Keratinocyte (primary cell): ENCODE measurements at regions not wholly inside any gene's neighbourhood (a gene's known extent, or its start where the extent isn't known, plus 50 kb on each side); places are given as distances from the start of the nearest gene placed in this dataset.

Experiments used
- DNase-seq: peaks from one replicate; pipeline ENCODE4 v3.0.0-alpha.2; 2011; ENCODE audit warnings: low read depth, missing footprints, low spot score
- FAIRE-seq: peaks from 2 replicates; lab custom pipeline; 2011; peaks lifted over from hg19 to GRCh38; lab: Jason Lieb, UNC
- H2AFZ ChIP-seq: 2 replicates; pipeline ENCODE4 v1.6.0; 2012; ENCODE audit warnings: low read length, control low read depth, inconsistent platforms; ENCODE audit not compliant: control insufficient read depth
- H3K27ac ChIP-seq: 2 replicates; pipeline ENCODE4 v1.5.1; 2011; ENCODE audit warnings: low read length; ENCODE audit not compliant: control insufficient read depth, insufficient read depth
- H3K27me3 ChIP-seq: 3 replicates; pipeline ENCODE4 v1.6.0; 2011; ENCODE audit warnings: low read length; ENCODE audit not compliant: control insufficient read depth, insufficient read depth; ENCODE audit errors: extremely low read depth
- H3K36me3 ChIP-seq, 2 experiments: 2 replicates in 1 of 2; 3 replicates in 1 of 2; pipeline ENCODE4 v1.5.1; 2011; ENCODE audit warnings: low read length in 2 of 2, mild to moderate bottlenecking in 1 of 2; ENCODE audit not compliant: control insufficient read depth in 2 of 2, insufficient read depth in 2 of 2; ENCODE audit errors: extremely low read depth in 1 of 2
- H3K4me1 ChIP-seq: 3 replicates; pipeline ENCODE4 v1.5.1; 2011; ENCODE audit warnings: low read length; ENCODE audit not compliant: control insufficient read depth, insufficient read depth; ENCODE audit errors: extremely low read depth
- H3K4me2 ChIP-seq: 3 replicates; pipeline ENCODE4 v1.6.0; 2011; ENCODE audit warnings: low read depth, low read length; ENCODE audit not compliant: control insufficient read depth, insufficient read depth; ENCODE audit errors: extremely low read depth
- H3K4me3 ChIP-seq, 3 experiments: fragments of 200-600 bp in 1 of 3; sonication (generic) in 1 of 3; 2 replicates in 2 of 3; 3 replicates in 1 of 3; pipeline ENCODE4 v1.5.1; 2011 to 2016; ENCODE audit warnings: low read length in 3 of 3, mild to moderate bottlenecking in 3 of 3, control low read depth in 2 of 3, inconsistent platforms in 1 of 3, low read depth in 1 of 3, mixed read lengths in 1 of 3, mixed run types in 1 of 3, moderate library complexity in 1 of 3; ENCODE audit not compliant: control insufficient read depth in 2 of 3, insufficient read depth in 2 of 3; ENCODE audit errors: extremely low read depth in 1 of 3
- H3K79me2 ChIP-seq: 2 replicates; pipeline ENCODE4 v1.6.0; 2012; ENCODE audit warnings: low read length; ENCODE audit not compliant: control insufficient read depth, insufficient read depth
- H3K9ac ChIP-seq: 3 replicates; pipeline ENCODE4 v1.6.0; 2011; ENCODE audit warnings: low read length; ENCODE audit not compliant: control insufficient read depth, insufficient read depth; ENCODE audit errors: extremely low read depth
- H3K9me1 ChIP-seq: 3 replicates; pipeline ENCODE4 v1.6.0; 2011; ENCODE audit warnings: low read length; ENCODE audit not compliant: control insufficient read depth, insufficient read depth; ENCODE audit errors: extremely low read depth
- H3K9me3 ChIP-seq: 2 replicates; pipeline ENCODE4 v1.5.1; 2012; ENCODE audit warnings: low read depth, low read length; ENCODE audit not compliant: control insufficient read depth
- H4K20me1 ChIP-seq: 3 replicates; pipeline ENCODE4 v1.6.0; 2011; ENCODE audit warnings: low read length; ENCODE audit not compliant: control insufficient read depth, insufficient read depth; ENCODE audit errors: extremely low read depth
- EZH2 ChIP-seq: IDR thresholded peaks from one replicate; pipeline ENCODE4 v1.6.1; 2012; ENCODE audit warnings: inconsistent platforms, mild to moderate bottlenecking, low read length, moderate library complexity
- dilution Hi-C: fragments of 300-500 bp; cut with MboI; formaldehyde crosslinking; loops from one replicate; pipeline ENCODE4 v1.7.0; 2020; ENCODE audit warnings: low sequenced_read_pairs; ENCODE audit not compliant: extremely low pct_ligation_motif_present
- TF ChIP-seq, protein P1 (sequence below), 3 experiments: IDR thresholded peaks in 1 of 3; conservative IDR thresholded peaks in 1 of 3; optimal IDR thresholded peaks in 1 of 3; 2 replicates in 2 of 3; 3 replicates in 1 of 3; pipeline versions ENCODE3 to v1.5.1; 2011; ENCODE audit warnings: low read length in 3 of 3, mild to moderate bottlenecking in 3 of 3, moderate library complexity in 2 of 3, control low read depth in 1 of 3, inconsistent platforms in 1 of 3; ENCODE audit not compliant: insufficient read depth in 2 of 3; ENCODE audit errors: extremely low read depth in 1 of 3

GRCh38 chr11:127055236-127055635, 54.7 kb upstream of the KIRREL3 start:
- Histone ChIP-seq H3K27me3 (no peaks in the 10 kb centered on the region), H2AFZ (no peak overlapping the region), H4K20me1 (no peaks in the 10 kb centered on the region), H3K4me3 (no peak overlapping the region), H3K9ac (no peak overlapping the region), H3K9me1 (no peaks in the 10 kb centered on the region), H3K36me3 (no peaks in the 10 kb centered on the region), H3K79me2 (no peaks in the 10 kb centered on the region), H3K27ac (no peak overlapping the region), H3K9me3 (no peaks in the 10 kb centered on the region), H3K4me1 (no peaks in the 10 kb centered on the region), H3K4me2 (no peak overlapping the region)
- DNase-seq (no peak), FAIRE-seq (no peak)
- dilution Hi-C loops = no loop called here
- TF ChIP-seq, protein P1, sequence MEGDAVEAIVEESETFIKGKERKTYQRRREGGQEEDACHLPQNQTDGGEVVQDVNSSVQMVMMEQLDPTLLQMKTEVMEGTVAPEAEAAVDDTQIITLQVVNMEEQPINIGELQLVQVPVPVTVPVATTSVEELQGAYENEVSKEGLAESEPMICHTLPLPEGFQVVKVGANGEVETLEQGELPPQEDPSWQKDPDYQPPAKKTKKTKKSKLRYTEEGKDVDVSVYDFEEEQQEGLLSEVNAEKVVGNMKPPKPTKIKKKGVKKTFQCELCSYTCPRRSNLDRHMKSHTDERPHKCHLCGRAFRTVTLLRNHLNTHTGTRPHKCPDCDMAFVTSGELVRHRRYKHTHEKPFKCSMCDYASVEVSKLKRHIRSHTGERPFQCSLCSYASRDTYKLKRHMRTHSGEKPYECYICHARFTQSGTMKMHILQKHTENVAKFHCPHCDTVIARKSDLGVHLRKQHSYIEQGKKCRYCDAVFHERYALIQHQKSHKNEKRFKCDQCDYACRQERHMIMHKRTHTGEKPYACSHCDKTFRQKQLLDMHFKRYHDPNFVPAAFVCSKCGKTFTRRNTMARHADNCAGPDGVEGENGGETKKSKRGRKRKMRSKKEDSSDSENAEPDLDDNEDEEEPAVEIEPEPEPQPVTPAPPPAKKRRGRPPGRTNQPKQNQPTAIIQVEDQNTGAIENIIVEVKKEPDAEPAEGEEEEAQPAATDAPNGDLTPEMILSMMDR (optimal IDR thresholded peaks at IDR 0.05 in 1 of 3, IDR thresholded peaks at IDR 0.05 in 1 of 3, conservative IDR thresholded peaks at IDR 0.05 in 1 of 3; ENCODE audit: extremely low read depth in 1 of 3, insufficient read depth in 2 of 3, low read length in 3 of 3) = no peak
- TF ChIP-seq EZH2 = no peak

DNA sequence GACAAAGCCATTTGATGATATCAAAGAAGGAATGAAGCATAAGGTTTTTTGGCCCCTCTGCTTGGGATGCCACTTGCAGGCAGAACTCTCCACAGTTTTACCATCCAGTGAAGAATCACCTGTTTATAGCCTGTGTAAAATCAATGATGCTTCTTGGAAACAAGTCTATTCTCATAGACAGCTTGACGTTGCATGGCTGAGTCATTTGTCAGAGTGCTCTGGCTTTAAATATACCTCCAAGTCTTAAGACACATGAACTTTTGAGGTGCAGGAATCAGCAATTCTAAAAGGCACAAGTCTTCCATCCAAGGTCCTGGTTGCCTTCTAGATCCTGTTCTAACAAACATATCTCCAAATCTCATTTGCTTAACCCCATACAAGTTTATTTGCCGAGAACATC, 53.6 kb upstream of the KIRREL3 start:
- Histone ChIP-seq H3K4me1 (no peaks in the 10 kb centered on the region), H4K20me1 (no peaks in the 10 kb centered on the region), H3K4me3 (no peak overlapping the region), H3K9me3 (no peaks in the 10 kb centered on the region), H3K27ac (no peak overlapping the region), H3K79me2 (no peaks in the 10 kb centered on the region), H3K9me1 (no peaks in the 10 kb centered on the region), H3K27me3 (no peaks in the 10 kb centered on the region), H3K9ac (no peak overlapping the region), H3K36me3 (no peaks in the 10 kb centered on the region), H2AFZ (no peak overlapping the region), H3K4me2 (no peak overlapping the region)
- DNase-seq (no peak), FAIRE-seq (no peak)
- dilution Hi-C loops = no loop called here
- no peak for TF ChIP-seq EZH2
- TF ChIP-seq, protein P1 (optimal IDR thresholded peaks at IDR 0.05 in 1 of 3, IDR thresholded peaks at IDR 0.05 in 1 of 3, conservative IDR thresholded peaks at IDR 0.05 in 1 of 3; ENCODE audit: extremely low read depth in 1 of 3, insufficient read depth in 2 of 3, low read length in 3 of 3) = no peak
